HepG2 (cell line): ENCODE measurements at regions not wholly inside any gene's neighbourhood (a gene's known extent, or its start where the extent isn't known, plus 50 kb on each side); places are given as distances from the start of the nearest gene placed in this dataset.

Experiments
- ATAC-seq: fragments of 200-7000 bp; cut with Tn5 transposase; 3 replicates; pipeline ENCODE4 v1.9.1; 2020; ENCODE audit warnings: mild to moderate bottlenecking, moderate library complexity
- BruUV-seq: library from RNA; stranded (reverse); fragments of 400-500 nt; replicated peaks from 2 replicates; lab custom pipeline; 2021; lab: Mats Ljungman, UMichigan
- CTCF ChIA-PET: fragments of 300-600 bp; formaldehyde crosslinking; extraction: SDS; loops from one replicate; lab custom pipeline; 2021; ENCODE audit warnings: low total read pairs, inconsistent platforms, low intra/inter-chr PET ratio; lab: Yijun Ruan, JAX
- POLR2A ChIA-PET: fragments of 350-600 bp; sonication (Branson Sonifier 250); formaldehyde crosslinking; loops from one replicate; lab custom pipeline; 2020; ENCODE audit warnings: antibody characterized with exemption, inconsistent platforms; lab: Yijun Ruan, JAX
- DNase-seq: peaks from one replicate; pipeline ENCODE4 v3.0.0-alpha.2; 2015; ENCODE audit warnings: low spot score
- FAIRE-seq: peaks from 3 replicates; lab custom pipeline; 2011; peaks lifted over from hg19 to GRCh38; lab: Jason Lieb, UNC
- H2AFZ ChIP-seq: one replicate; pipeline ENCODE4 v1.6.1; 2011; ENCODE audit warnings: low read length, inconsistent platforms
- H3K27ac ChIP-seq: fragments of 300-600 bp; 3 replicates; pipeline ENCODE4 v1.8.0; 2011; ENCODE audit warnings: mixed run types, mild to moderate bottlenecking, mixed read lengths, low read length, inconsistent platforms; ENCODE audit not compliant: insufficient read depth; ENCODE audit errors: extremely low read length
- H3K27me3 ChIP-seq, 2 experiments: fragments of 200-600 bp in 1 of 2; 2 replicates in 1 of 2; 3 replicates in 1 of 2; pipeline versions ENCODE4 v1.6.0 to v1.8.0; 2011; ENCODE audit warnings: low read length in 2 of 2, mild to moderate bottlenecking in 2 of 2, moderate library complexity in 2 of 2, inconsistent platforms in 1 of 2; ENCODE audit not compliant: insufficient read depth in 2 of 2, control insufficient read depth in 1 of 2
- H3K36me3 ChIP-seq, 2 experiments: fragments of 200-600 bp in 1 of 2; replicated peaks in 1 of 2; 2 replicates in 1 of 2; 3 replicates in 1 of 2; pipeline versions ENCODE4 v1.5.1 to v1.8.0; 2011; ENCODE audit warnings: low read length in 2 of 2, inconsistent platforms in 1 of 2; ENCODE audit not compliant: insufficient read depth in 2 of 2, control insufficient read depth in 1 of 2
- H3K4me1 ChIP-seq: 2 replicates; pipeline ENCODE4 v1.5.1; 2012; ENCODE audit warnings: low read length, inconsistent platforms; ENCODE audit not compliant: insufficient read depth
- H3K4me2 ChIP-seq: 2 replicates; pipeline ENCODE4 v1.6.0; 2011; ENCODE audit warnings: low read depth, low read length, inconsistent platforms
- H3K4me3 ChIP-seq, 3 experiments: fragments of 200-600 bp in 1 of 3; sonication (generic), shearing (Covaris generic) in 1 of 3; replicated peaks in 1 of 3; 2 replicates each; pipeline ENCODE4 v1.5.1; 2011 to 2016; ENCODE audit warnings: low read length in 3 of 3, inconsistent platforms in 2 of 3, low read depth in 2 of 3, mild to moderate bottlenecking in 2 of 3, control low read depth in 1 of 3, mixed read lengths in 1 of 3; ENCODE audit not compliant: insufficient read depth in 1 of 3
- H3K79me2 ChIP-seq: one replicate; pipeline ENCODE4 v1.6.1; 2011; ENCODE audit warnings: low read length, inconsistent platforms; ENCODE audit not compliant: insufficient read depth
- H3K9ac ChIP-seq: 2 replicates; pipeline ENCODE4 v1.6.0; 2011; ENCODE audit warnings: mild to moderate bottlenecking, low read depth, low read length, inconsistent platforms; ENCODE audit not compliant: insufficient read depth
- H3K9me3 ChIP-seq: 2 replicates; pipeline ENCODE4 v1.5.1; 2012; ENCODE audit warnings: mild to moderate bottlenecking, low read length
- H4K20me1 ChIP-seq: 2 replicates; pipeline ENCODE4 v1.6.0; 2011; ENCODE audit warnings: inconsistent platforms, mild to moderate bottlenecking, low read length, moderate library complexity; ENCODE audit not compliant: insufficient read depth
- ARID3A ChIP-seq: IDR thresholded peaks from 2 replicates; pipeline ENCODE4 v1.6.1; 2012; ENCODE audit warnings: low read depth, low read length, improper control_type of control experiment
- FOXM1 ChIP-seq: sonication (generic); formaldehyde crosslinking; IDR thresholded peaks from 2 replicates; pipeline ENCODE4 v1.5.0; 2020; ENCODE audit warnings: missing genetic modification reagents
- GFI1 ChIP-seq: sonication (generic); formaldehyde crosslinking; IDR thresholded peaks from 2 replicates; pipeline ENCODE4 v1.5.0; 2020; ENCODE audit warnings: missing genetic modification reagents, mild to moderate bottlenecking, borderline replicate concordance
- HDAC2 ChIP-seq: sonication (generic); formaldehyde crosslinking; IDR thresholded peaks from 2 replicates; pipeline ENCODE4 v1.4.0; 2020; ENCODE audit warnings: missing genetic modification reagents
- MXD1 ChIP-seq: sonication (generic); formaldehyde crosslinking; IDR thresholded peaks from 2 replicates; pipeline ENCODE4 v1.4.0; 2020; ENCODE audit warnings: mild to moderate bottlenecking, missing genetic modification reagents
- NFAT5 ChIP-seq: sonication (generic); formaldehyde crosslinking; IDR thresholded peaks from 2 replicates; pipeline ENCODE4 v1.4.0; 2020; ENCODE audit warnings: missing genetic modification reagents
- NFYC ChIP-seq: IDR thresholded peaks from 2 replicates; pipeline ENCODE4 v1.6.1; 2016; ENCODE audit warnings: missing genetic modification reagents, missing compliant biosample characterization
- NR2C2 ChIP-seq: sonication (generic); formaldehyde crosslinking; IDR thresholded peaks from 2 replicates; pipeline ENCODE4 v1.4.0; 2020; ENCODE audit warnings: missing genetic modification reagents, mild to moderate bottlenecking, moderate library complexity, borderline replicate concordance
- PLRG1 ChIP-seq: fragments of 450-650 bp; conservative IDR thresholded peaks from 2 replicates; pipeline ENCODE4 v1.6.1; 2016
- PRPF4 ChIP-seq: fragments of 200-400 bp; formaldehyde crosslinking; IDR thresholded peaks from 2 replicates; pipeline ENCODE4 v1.6.1; 2016; ENCODE audit warnings: low read length, low read depth; ENCODE audit not compliant: poor library complexity, severe bottlenecking
- ZMAT3 ChIP-seq: sonication (generic); formaldehyde crosslinking; conservative IDR thresholded peaks from 2 replicates; pipeline ENCODE4 v1.7.0; 2021; ENCODE audit warnings: missing genetic modification reagents
- ZMYM2 ChIP-seq: sonication (generic); formaldehyde crosslinking; IDR thresholded peaks from 2 replicates; pipeline ENCODE4 v1.8.0; 2022; ENCODE audit warnings: mild to moderate bottlenecking, missing genetic modification reagents
- ZNF224 ChIP-seq: sonication (generic); formaldehyde crosslinking; IDR thresholded peaks from 2 replicates; pipeline ENCODE4 v1.5.0; 2020; ENCODE audit warnings: mild to moderate bottlenecking, missing genetic modification reagents
- ZNF225 ChIP-seq: sonication (generic); formaldehyde crosslinking; IDR thresholded peaks from 2 replicates; pipeline ENCODE4 v1.4.0; 2020; ENCODE audit warnings: mild to moderate bottlenecking, missing genetic modification reagents
- ZNF275 ChIP-seq: sonication (generic); formaldehyde crosslinking; IDR thresholded peaks from 2 replicates; pipeline ENCODE4 v1.8.0; 2022; ENCODE audit warnings: missing genetic modification reagents, mild to moderate bottlenecking, inconsistent platforms, borderline replicate concordance
- ZNF296 ChIP-seq: sonication (generic); formaldehyde crosslinking; conservative IDR thresholded peaks from 2 replicates; pipeline ENCODE4 v1.5.0; 2020; ENCODE audit warnings: mild to moderate bottlenecking, missing genetic modification reagents
- ZSCAN25 ChIP-seq: sonication (generic); formaldehyde crosslinking; IDR thresholded peaks from 2 replicates; pipeline ENCODE4 v1.8.0; 2022; ENCODE audit warnings: mild to moderate bottlenecking, missing genetic modification reagents
- WGBS: methylation state at CpG from one replicate; pipeline ENCODE4 v1.1.6; 2017; ENCODE audit warnings: low lambda C conversion rate; 5-methylcytosine and 5-hydroxymethylcytosine counted together
- in situ Hi-C: cut with HindIII; loops from 2 replicates; pipeline ENCODE4 v1.10.0; 2017; ENCODE audit warnings: low pct_unique_long_range_greater_than_20kb; ENCODE audit not compliant: extremely low pct_ligation_motif_present
- intact Hi-C: fragments of 100-400 bp; cut with micrococcal nuclease; formaldehyde crosslinking; loops from one replicate; pipeline ENCODE4 v1.10.0; 2022; ENCODE audit not compliant: unreplicated experiment
- TF ChIP-seq, protein P1 (sequence below): IDR thresholded peaks from 2 replicates; pipeline ENCODE4 v1.6.1; 2016; ENCODE audit warnings: mild to moderate bottlenecking, missing biosample characterization, missing genetic modification reagents

GRCh38 chr2:183752571-183752970 lies 628.3 kb downstream of the NUP35 start:
- no peak overlapping the region for H3K9ac ChIP-seq
- WGBS, result 3% methylated on average over 3 of the region's 3 CpGs
- no peak overlapping the region for H3K4me3 ChIP-seq
- in situ Hi-C loops (no loop called here), intact Hi-C loops (no loop called here)
- BruUV-seq, result no TSS peak
- no peaks in the 10 kb centered on the region for H3K36me3 ChIP-seq
- ChIA-PET POLR2A (no interaction called here), CTCF (no interaction called here)
- H3K27ac ChIP-seq, result no peak overlapping the region
- H2AFZ ChIP-seq, result no peak overlapping the region
- no peaks in the 10 kb centered on the region for H4K20me1 ChIP-seq
- no peaks in the 10 kb centered on the region; the same call in 1 of the 2 replicates for H3K9me3 ChIP-seq
- no peak for FAIRE-seq
- no peak for ATAC-seq
- no peaks in the 10 kb centered on the region for H3K4me1 ChIP-seq
- no peak overlapping the region for H3K4me2 ChIP-seq
- DNase-seq, result no peak
- no peaks in the 10 kb centered on the region for H3K27me3 ChIP-seq
- no peaks in the 10 kb centered on the region for H3K79me2 ChIP-seq
- TF ChIP-seq ZNF224 (no peak), PRPF4 (no peak), ZSCAN25 (CRISPR knock-in tag) (no peak), NFYC (CRISPR knock-in tag) (no peak), ZNF225 (CRISPR knock-in tag) (no peak), NFAT5 (no peak), HDAC2 (CRISPR knock-in tag) (no peak), FOXM1 (CRISPR knock-in tag) (no peak), PLRG1 (no peak), MXD1 (CRISPR knock-in tag) (no peak), ZNF275 (CRISPR knock-in tag) (no peak), ZMAT3 (CRISPR knock-in tag) (no peak), GFI1 (CRISPR knock-in tag) (no peak), ARID3A (no peak), ZNF296 (CRISPR knock-in tag) (no peak), ZMYM2 (CRISPR knock-in tag) (no peak), NR2C2 (no peak)
- TF ChIP-seq, protein P1, sequence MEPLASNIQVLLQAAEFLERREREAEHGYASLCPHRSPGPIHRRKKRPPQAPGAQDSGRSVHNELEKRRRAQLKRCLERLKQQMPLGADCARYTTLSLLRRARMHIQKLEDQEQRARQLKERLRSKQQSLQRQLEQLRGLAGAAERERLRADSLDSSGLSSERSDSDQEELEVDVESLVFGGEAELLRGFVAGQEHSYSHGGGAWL (CRISPR knock-in tag), result no peak
